ENCODE measurements at regions not wholly inside any gene's neighbourhood (a gene's known extent, or its start where the extent isn't known, plus 50 kb on each side); places are given as distances from the start of the nearest gene placed in this dataset.

DNA sequence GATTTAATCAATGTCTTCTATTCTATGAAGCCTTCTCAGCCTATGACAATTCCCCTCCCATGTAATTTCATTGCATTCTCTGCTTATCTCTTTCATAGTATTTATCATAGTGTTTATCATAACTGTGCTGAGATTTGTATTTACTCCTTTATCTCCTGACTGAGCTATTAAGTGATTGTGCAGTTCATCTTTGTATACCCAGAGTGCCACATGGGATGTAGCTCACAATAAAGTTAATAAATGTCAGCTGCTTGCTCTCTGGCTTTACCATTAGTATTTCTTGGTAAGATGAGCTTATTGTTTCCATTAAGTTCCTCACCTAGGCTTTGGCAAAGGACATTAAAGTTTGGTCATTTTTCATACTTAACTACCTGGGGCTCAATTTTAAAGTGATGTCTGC is 275.1 kb upstream of the MPDZ start:
- TF ChIP-seq, protein P1, sequence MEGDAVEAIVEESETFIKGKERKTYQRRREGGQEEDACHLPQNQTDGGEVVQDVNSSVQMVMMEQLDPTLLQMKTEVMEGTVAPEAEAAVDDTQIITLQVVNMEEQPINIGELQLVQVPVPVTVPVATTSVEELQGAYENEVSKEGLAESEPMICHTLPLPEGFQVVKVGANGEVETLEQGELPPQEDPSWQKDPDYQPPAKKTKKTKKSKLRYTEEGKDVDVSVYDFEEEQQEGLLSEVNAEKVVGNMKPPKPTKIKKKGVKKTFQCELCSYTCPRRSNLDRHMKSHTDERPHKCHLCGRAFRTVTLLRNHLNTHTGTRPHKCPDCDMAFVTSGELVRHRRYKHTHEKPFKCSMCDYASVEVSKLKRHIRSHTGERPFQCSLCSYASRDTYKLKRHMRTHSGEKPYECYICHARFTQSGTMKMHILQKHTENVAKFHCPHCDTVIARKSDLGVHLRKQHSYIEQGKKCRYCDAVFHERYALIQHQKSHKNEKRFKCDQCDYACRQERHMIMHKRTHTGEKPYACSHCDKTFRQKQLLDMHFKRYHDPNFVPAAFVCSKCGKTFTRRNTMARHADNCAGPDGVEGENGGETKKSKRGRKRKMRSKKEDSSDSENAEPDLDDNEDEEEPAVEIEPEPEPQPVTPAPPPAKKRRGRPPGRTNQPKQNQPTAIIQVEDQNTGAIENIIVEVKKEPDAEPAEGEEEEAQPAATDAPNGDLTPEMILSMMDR (IDR thresholded peaks at IDR 0.05): no peak
- no peak for TF ChIP-seq POLR2A (IDR thresholded peaks at IDR 0.05)

All from stomach (tissue), 4 donors.